BJ (cell line): ENCODE measurements at regions not wholly inside any gene's neighbourhood (a gene's known extent, or its start where the extent isn't known, plus 50 kb on each side); places are given as distances from the start of the nearest gene placed in this dataset.

ENCODE experiments used
- CTCF ChIA-PET: fragments of 350-600 bp; formaldehyde crosslinking; extraction: SDS; loops from one replicate; lab custom pipeline; 2021; ENCODE audit warnings: antibody characterized with exemption, inconsistent platforms; lab: Yijun Ruan, JAX
- POLR2A ChIA-PET: fragments of 300-600 bp; sonication (Branson Sonifier 250); formaldehyde crosslinking; extraction: SDS; loops from one replicate; lab custom pipeline; 2021; ENCODE audit warnings: antibody characterized with exemption; lab: Charles Lee
- DNase-seq: peaks from one replicate; pipeline ENCODE4 v3.0.0-alpha.2; 2011; ENCODE audit warnings: low read depth
- H3K27me3 ChIP-seq: 2 replicates; pipeline ENCODE4 v1.6.0; 2011; ENCODE audit warnings: low read length; ENCODE audit not compliant: control insufficient read depth, insufficient read depth
- H3K36me3 ChIP-seq: 2 replicates; pipeline ENCODE4 v1.5.1; 2011; ENCODE audit warnings: low read length; ENCODE audit not compliant: control insufficient read depth, insufficient read depth
- H3K4me3 ChIP-seq: 2 replicates; pipeline ENCODE4 v1.5.1; 2011; ENCODE audit warnings: low read depth, mild to moderate bottlenecking, control low read depth, low read length
- CTCF ChIP-seq: IDR thresholded peaks from 2 replicates; pipeline ENCODE4 v1.5.1; 2011; ENCODE audit warnings: low read depth, mild to moderate bottlenecking, control low read depth, inconsistent platforms, low read length, moderate library complexity; ENCODE audit not compliant: insufficient read depth

- TF ChIP-seq CTCF: no peak
- DNase-seq: no peak
- H3K27me3 ChIP-seq: no peaks in the 10 kb centered on the region
- POLR2A ChIA-PET: no interaction called here
- H3K36me3 ChIP-seq: no peaks in the 10 kb centered on the region
- CTCF ChIA-PET: interaction anchor here (0.6 to 1.4 kb wide), 3 partner anchors 10 to 304 kb away, joined by 3 to 4 read pairs (median 3); no protein-coding TSS in a partner anchor
- no peak overlapping the region for H3K4me3 ChIP-seq
Measured at GRCh38 chr4:128564081-128564630, 245.3 kb upstream of the JADE1 start.

- Histone ChIP-seq H3K4me3 (no peak overlapping the region), H3K27me3 (no peaks in the 10 kb centered on the region), H3K36me3 (no peaks in the 10 kb centered on the region)
- ChIA-PET POLR2A (no interaction called here), CTCF (no interaction called here)
- no peak for TF ChIP-seq CTCF
- DNase-seq: no peak
Measured at GRCh38 chr4:128560754-128561495, 248.6 kb upstream of the JADE1 start.

- TF ChIP-seq CTCF: no peak
- ChIA-PET CTCF (interaction anchor here (0.7 to 1.4 kb wide), 2 partner anchors 24 to 132 kb away, joined by 3 to 4 read pairs; no protein-coding TSS in a partner anchor), POLR2A (no interaction called here)
- Histone ChIP-seq H3K36me3 (no peaks in the 10 kb centered on the region), H3K4me3 (no peak overlapping the region), H3K27me3 (no peaks in the 10 kb centered on the region)
- DNase-seq: no peak
Measured at GRCh38 chr4:128558896-128559679, 250.4 kb upstream of the JADE1 start.

- POLR2A ChIA-PET: no interaction called here
- no peak for DNase-seq
Measured at GRCh38 chr4:128556756-128557155, 252.7 kb upstream of the JADE1 start.

More at GRCh38 chr4:128556756-128557155, 252.7 kb upstream of the JADE1 start:
- H3K4me3 ChIP-seq: no peak overlapping the region
- H3K27me3 ChIP-seq: no peaks in the 10 kb centered on the region
- no peaks in the 10 kb centered on the region for H3K36me3 ChIP-seq
- CTCF ChIA-PET: interaction anchor here (0.9 kb wide), 1 partner anchor 38 kb away, joined by 5 read pairs; no protein-coding TSS in a partner anchor
- no peak for TF ChIP-seq CTCF
